HUES6 (cell line): ENCODE measurements at regions not wholly inside any gene's neighbourhood (a gene's known extent, or its start where the extent isn't known, plus 50 kb on each side); places are given as distances from the start of the nearest gene placed in this dataset.

Experiments
- H3K27ac ChIP-seq: 2 replicates; pipeline ENCODE4 v1.7.0; 2013; ENCODE audit warnings: low read depth, mild to moderate bottlenecking, low read length, inconsistent platforms
- H3K27me3 ChIP-seq: 2 replicates; pipeline ENCODE4 v1.6.1; 2013; ENCODE audit warnings: low read length; ENCODE audit not compliant: control insufficient read depth, insufficient read depth
- H3K36me3 ChIP-seq: 2 replicates; pipeline ENCODE4 v1.6.1; 2013; ENCODE audit warnings: low read length; ENCODE audit not compliant: control insufficient read depth, insufficient read depth
- H3K4me1 ChIP-seq: 2 replicates; pipeline ENCODE4 v1.6.1; 2013; ENCODE audit warnings: low read length; ENCODE audit not compliant: control insufficient read depth, insufficient read depth
- H3K4me3 ChIP-seq: 2 replicates; pipeline ENCODE4 v1.5.1; 2013; ENCODE audit warnings: low read depth, low read length
- H3K9ac ChIP-seq: one replicate; pipeline ENCODE4 v1.6.1; 2013; ENCODE audit warnings: mild to moderate bottlenecking, low read length
- H3K9me3 ChIP-seq: 2 replicates; pipeline ENCODE4 v1.6.1; 2013; ENCODE audit warnings: low read depth, low read length; ENCODE audit not compliant: control insufficient read depth, insufficient read depth

DNA sequence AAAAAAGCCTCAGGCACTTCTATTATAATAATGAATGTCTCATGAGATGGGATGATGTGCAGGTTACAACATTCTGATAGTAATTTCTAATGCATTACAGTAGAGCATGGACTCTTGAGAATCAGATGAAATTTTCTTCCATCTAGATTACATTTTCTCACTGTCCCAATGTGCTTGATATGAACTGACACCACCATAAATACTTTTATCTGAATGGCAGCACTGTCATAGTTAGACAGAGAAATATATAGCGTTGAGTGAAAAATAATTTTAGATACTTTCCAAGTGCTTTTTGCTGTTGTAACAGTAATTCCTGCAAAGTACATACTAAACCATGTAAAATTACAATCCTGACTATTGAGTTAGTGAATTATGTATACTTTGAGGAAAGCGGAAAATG is 630.1 kb downstream of the BRINP3 start:
- Histone ChIP-seq H3K27me3 (no peaks in the 10 kb centered on the region), H3K4me3 (no peak overlapping the region), H3K9ac (no peak overlapping the region), H3K4me1 (no peaks in the 10 kb centered on the region), H3K27ac (no peak overlapping the region), H3K9me3 (no peaks in the 10 kb centered on the region), H3K36me3 (no peaks in the 10 kb centered on the region)

- no peak overlapping the region for H3K4me3 ChIP-seq
- no peaks in the 10 kb centered on the region for H3K36me3 ChIP-seq
- H3K9ac ChIP-seq, result no peak overlapping the region
- no peaks in the 10 kb centered on the region for H3K9me3 ChIP-seq
- no peaks in the 10 kb centered on the region for H3K27me3 ChIP-seq
- no peaks in the 10 kb centered on the region for H3K4me1 ChIP-seq
- H3K27ac ChIP-seq, result no peak overlapping the region
Observed at GRCh38 chr1:189851806-189852367, 625.8 kb downstream of the BRINP3 start.

DNA sequence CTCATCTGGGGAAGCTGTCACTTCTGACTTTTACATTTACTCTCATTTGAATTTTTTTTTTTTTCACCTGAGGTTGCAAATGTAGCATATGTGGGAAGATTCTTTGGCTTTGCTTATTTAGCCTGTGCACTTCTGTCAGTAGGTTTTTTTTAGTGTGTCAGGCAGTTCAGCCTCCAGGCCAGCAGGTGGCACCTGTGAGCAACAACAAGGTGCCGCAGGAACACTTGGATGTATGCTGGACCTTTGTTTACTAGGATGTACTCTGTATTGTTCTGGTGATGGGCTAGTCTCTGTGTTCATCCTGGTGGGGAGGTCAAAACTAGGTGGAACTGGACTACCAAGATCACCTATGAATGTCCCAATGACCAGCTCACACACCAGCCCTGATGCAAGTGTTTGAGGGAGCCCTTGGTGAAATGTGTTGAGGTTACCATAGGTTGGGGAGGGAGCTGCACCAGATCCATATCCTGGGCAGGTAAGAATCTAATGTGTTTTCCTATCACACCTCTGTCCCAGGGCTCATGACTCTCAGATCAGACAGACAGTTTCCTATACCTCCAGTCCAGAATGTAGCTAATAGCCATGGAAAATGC is 618.2 kb downstream of the BRINP3 start:
- no peaks in the 10 kb centered on the region for H3K36me3 ChIP-seq
- peaks cover 12% of the 10 kb centered on the region for H3K9me3 ChIP-seq
- H3K4me3 ChIP-seq, result no peak overlapping the region
- no peak overlapping the region for H3K27ac ChIP-seq
- H3K4me1 ChIP-seq, result no peaks in the 10 kb centered on the region
- H3K27me3 ChIP-seq, result no peaks in the 10 kb centered on the region
- no peak overlapping the region for H3K9ac ChIP-seq

DNA sequence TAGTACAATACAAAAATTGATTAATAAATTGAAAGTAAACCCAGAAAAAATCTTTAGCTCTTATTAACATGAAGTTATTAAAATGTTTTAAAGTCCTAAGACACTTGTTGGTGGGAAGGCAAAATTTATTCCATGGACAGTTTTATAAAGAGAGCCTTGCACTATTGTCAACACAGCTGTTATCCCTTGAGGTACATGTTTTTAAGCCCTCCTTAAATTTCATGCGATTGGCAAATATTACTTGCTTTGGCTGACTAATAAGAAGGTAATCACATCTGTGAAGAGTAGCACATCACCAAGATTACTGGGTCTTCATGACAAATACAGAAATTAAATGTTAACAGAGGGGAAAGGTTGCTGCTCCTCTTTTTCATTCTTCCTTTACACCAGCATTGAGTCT is 611.1 kb downstream of the BRINP3 start:
- H3K27ac ChIP-seq, result no peak overlapping the region
- no peak overlapping the region for H3K9ac ChIP-seq
- H3K36me3 ChIP-seq, result no peaks in the 10 kb centered on the region
- no peaks in the 10 kb centered on the region for H3K27me3 ChIP-seq
- H3K4me3 ChIP-seq, result no peak overlapping the region
- no peaks in the 10 kb centered on the region for H3K4me1 ChIP-seq
- H3K9me3 ChIP-seq, result no peaks in the 10 kb centered on the region

DNA sequence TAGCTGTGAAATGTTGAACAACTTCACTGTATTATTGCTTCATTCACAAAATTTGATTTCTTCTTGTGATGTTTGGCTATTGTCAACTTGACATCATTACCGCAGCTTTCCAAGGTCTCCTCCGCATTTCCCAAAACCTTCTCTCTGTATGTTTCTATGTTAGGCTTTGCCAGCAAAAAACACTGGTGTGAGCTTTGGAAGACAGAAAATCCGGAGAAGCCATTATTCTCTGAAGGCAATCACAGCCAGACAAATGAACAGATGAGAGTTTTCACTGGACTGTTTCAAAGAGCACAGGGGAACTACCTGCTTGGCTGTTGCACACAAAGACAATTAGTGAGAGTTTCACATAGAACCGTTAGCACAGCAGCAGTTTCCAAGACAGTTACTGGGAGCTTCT is 609.6 kb downstream of the BRINP3 start:
- H3K27ac ChIP-seq, result no peak overlapping the region
- H3K27me3 ChIP-seq, result no peaks in the 10 kb centered on the region

DNA sequence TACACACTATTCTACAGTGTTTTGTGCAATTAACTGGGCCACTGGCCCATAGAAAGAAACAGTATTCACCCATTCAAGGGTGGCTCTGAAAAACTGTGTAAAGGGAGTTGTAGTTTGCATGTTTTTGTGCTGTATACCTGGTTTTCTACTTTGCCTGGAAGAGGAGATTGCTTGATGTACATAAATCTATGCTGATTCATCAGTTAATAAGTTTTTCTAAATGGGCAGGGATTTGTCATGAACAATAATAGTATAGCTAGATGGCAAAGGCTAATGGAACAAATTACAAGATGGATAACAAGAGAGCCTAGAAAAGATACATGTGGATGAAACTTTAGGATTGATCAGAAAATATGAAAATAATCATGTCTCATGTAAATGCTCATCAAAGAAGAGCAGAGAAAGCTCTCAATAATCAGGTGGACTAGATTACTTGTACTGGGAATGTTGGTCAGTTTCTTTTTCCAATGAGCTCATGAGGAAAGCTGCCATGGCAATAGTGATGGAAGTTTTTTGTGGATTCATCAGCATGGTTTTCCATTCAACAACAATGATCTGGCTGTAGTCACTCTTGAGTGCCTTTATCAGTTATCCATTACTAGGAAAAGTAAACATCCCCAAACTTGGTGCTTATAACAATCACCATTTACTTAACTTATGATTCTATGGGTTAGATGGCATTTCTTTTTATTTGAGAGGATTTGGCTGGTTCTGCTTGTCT is 602.8 kb downstream of the BRINP3 start:
- no peaks in the 10 kb centered on the region for H3K27me3 ChIP-seq
- H3K4me3 ChIP-seq, result no peak overlapping the region
- H3K9me3 ChIP-seq, result no peaks in the 10 kb centered on the region
- H3K4me1 ChIP-seq, result no peaks in the 10 kb centered on the region
- no peak overlapping the region for H3K9ac ChIP-seq
- no peak overlapping the region for H3K27ac ChIP-seq
- H3K36me3 ChIP-seq, result no peaks in the 10 kb centered on the region

More for the DNA sequence above, 609.6 kb downstream of the BRINP3 start:
- H3K9ac ChIP-seq, result no peak overlapping the region
- H3K4me3 ChIP-seq, result no peak overlapping the region
- H3K9me3 ChIP-seq, result no peaks in the 10 kb centered on the region
- no peaks in the 10 kb centered on the region for H3K36me3 ChIP-seq
- no peaks in the 10 kb centered on the region for H3K4me1 ChIP-seq

- H3K36me3 ChIP-seq, result no peaks in the 10 kb centered on the region
- H3K9ac ChIP-seq, result no peak overlapping the region
- H3K4me1 ChIP-seq, result no peaks in the 10 kb centered on the region
- no peak overlapping the region for H3K4me3 ChIP-seq
- H3K27me3 ChIP-seq, result no peaks in the 10 kb centered on the region
- H3K27ac ChIP-seq, result no peak overlapping the region
- no peaks in the 10 kb centered on the region for H3K9me3 ChIP-seq
Observed at GRCh38 chr1:189880135-189880534, 597.5 kb downstream of the BRINP3 start.

DNA sequence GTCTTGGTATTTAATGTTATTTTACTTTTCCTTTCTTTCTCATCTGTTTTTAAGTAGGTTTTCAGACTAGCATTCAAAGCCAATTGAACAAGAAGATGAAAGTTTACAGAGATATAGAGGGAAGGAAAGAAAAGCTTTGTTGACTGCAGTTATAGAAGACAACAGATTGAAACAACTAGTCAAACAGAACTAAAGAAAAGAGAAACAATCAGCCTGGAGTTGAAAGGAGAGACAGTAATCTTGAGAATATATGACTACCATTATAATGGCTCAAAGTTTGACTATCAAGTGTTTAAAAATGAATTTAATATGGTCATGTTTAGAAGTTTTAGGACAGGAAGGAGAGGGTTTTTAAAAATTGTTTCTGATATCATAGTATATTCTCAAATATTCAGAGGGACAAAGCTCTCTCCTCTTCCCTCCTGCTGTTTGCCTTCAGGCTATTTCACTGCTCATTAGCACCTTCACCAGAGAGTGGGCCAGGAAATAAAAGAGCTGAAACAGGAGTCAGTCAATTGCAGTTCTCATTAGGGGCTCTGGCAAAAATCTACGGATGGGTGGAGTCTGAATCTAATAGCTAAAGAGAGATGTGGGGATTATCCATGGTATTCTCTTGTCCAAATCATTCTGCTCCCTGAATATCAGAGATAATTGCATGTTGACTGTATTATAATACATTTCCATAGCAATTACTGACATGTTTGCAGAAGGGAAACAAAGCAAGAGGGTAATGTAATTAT is 577.8 kb downstream of the BRINP3 start:
- no peaks in the 10 kb centered on the region for H3K9me3 ChIP-seq
- H3K4me3 ChIP-seq, result peak overlapping the region; percentile 31; the same call in 1 of the 2 replicates
- H3K27me3 ChIP-seq, result no peaks in the 10 kb centered on the region
- H3K9ac ChIP-seq, result no peak overlapping the region
- H3K27ac ChIP-seq, result peak overlapping the region; percentile 35; the same call in 1 of the 2 replicates
- H3K4me1 ChIP-seq, result peaks cover 18% of the 10 kb centered on the region
- H3K36me3 ChIP-seq, result no peaks in the 10 kb centered on the region

DNA sequence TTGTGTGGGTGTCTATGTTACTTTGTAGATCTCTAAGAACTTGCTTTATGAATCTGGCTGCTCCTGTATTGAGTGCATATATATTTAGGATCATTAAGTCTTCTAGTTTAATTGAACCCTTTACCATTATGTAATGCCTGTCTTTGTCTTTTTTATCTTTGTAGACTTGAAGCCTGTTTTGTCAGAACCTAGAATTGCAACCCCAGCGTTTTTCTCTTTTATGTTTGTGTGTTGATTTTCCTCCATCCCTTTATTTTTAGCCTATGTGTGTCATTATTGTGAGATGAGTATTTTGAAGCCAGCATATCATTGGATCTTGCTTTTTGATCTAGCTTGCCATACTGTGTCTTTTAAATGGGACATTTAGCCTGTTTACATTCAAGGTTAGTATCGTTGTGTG is 573.2 kb downstream of the BRINP3 start:
- no peaks in the 10 kb centered on the region for H3K9me3 ChIP-seq
- H3K36me3 ChIP-seq, result no peaks in the 10 kb centered on the region
- no peak overlapping the region for H3K4me3 ChIP-seq
- H3K27ac ChIP-seq, result no peak overlapping the region
- H3K27me3 ChIP-seq, result no peaks in the 10 kb centered on the region
- H3K4me1 ChIP-seq, result peaks cover 12% of the 10 kb centered on the region
- no peak overlapping the region for H3K9ac ChIP-seq

DNA sequence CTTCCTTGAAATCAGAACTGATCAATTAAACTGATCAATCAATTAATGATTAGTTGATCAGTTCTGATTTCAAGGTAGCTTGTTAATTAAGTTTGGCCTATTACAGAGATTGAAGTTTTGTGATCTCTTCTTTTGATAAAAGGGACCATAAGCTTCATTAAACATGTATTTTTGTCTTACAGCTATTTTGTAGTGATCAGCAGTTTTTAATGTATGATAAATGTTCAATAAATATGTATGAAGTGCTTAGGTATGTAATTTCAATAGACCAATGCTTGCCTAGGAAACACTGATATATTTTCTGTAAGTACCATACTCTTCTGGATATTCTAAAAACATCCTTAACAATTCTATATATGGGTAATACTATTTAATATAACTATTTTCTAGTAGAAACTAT is 569.6 kb downstream of the BRINP3 start:
- Histone ChIP-seq H3K9ac (no peak overlapping the region), H3K4me3 (no peak overlapping the region), H3K4me1 (no peaks in the 10 kb centered on the region), H3K36me3 (no peaks in the 10 kb centered on the region), H3K9me3 (no peaks in the 10 kb centered on the region), H3K27ac (no peak overlapping the region), H3K27me3 (no peaks in the 10 kb centered on the region)

GRCh38 chr1:189921613-189922012 is 556.1 kb downstream of the BRINP3 start:
- Histone ChIP-seq H3K27ac (no peak overlapping the region), H3K9ac (no peak overlapping the region), H3K4me3 (no peak overlapping the region), H3K4me1 (peaks cover 4% of the 10 kb centered on the region), H3K36me3 (no peaks in the 10 kb centered on the region), H3K9me3 (0 out of 2 replicates have a peak, but pooled peaks cover 3% of the 10 kb centered on the region), H3K27me3 (no peaks in the 10 kb centered on the region)
